Bronchial epithelial cell (primary cell): ENCODE measurements at regions not wholly inside any gene's neighbourhood (a gene's known extent, or its start where the extent isn't known, plus 50 kb on each side); places are given as distances from the start of the nearest gene placed in this dataset.

ENCODE experiments used
- DNase-seq: peaks from one replicate; pipeline ENCODE4 v3.0.0-alpha.2; 2010; ENCODE audit warnings: low read depth
- FAIRE-seq: peaks from 2 replicates; lab custom pipeline; 2011; peaks lifted over from hg19 to GRCh38; lab: Jason Lieb, UNC
- H3K27me3 ChIP-seq: 2 replicates; pipeline ENCODE4 v1.5.1; 2011; ENCODE audit warnings: low read length; ENCODE audit not compliant: control insufficient read depth, insufficient read depth
- H3K36me3 ChIP-seq: 2 replicates; pipeline ENCODE4 v1.5.1; 2011; ENCODE audit warnings: low read length; ENCODE audit not compliant: control insufficient read depth, insufficient read depth
- H3K4me3 ChIP-seq: 2 replicates; pipeline ENCODE4 v1.5.1; 2011; ENCODE audit warnings: mild to moderate bottlenecking, low read depth, low read length, control low read depth
- CTCF ChIP-seq: IDR thresholded peaks from 2 replicates; pipeline ENCODE4 v1.5.1; 2011; ENCODE audit warnings: mild to moderate bottlenecking, moderate library complexity, low read length, control low read depth, inconsistent platforms; ENCODE audit not compliant: insufficient read depth, severe bottlenecking

GRCh38 chr12:16415155-16415554 lies 67.7 kb downstream of the MGST1 start:
- DNase-seq, result no peak
- Histone ChIP-seq H3K36me3 (no peaks in the 10 kb centered on the region), H3K4me3 (no peak overlapping the region), H3K27me3 (no peaks in the 10 kb centered on the region)
- FAIRE-seq, result no peak
- TF ChIP-seq CTCF, result no peak

- no peak for TF ChIP-seq CTCF
Observed at GRCh38 chr12:16417058-16417457, 69.6 kb downstream of the MGST1 start.

GRCh38 chr12:16421806-16422205 lies 74.4 kb downstream of the MGST1 start:
- TF ChIP-seq CTCF, result no peak
- no peak for FAIRE-seq
- no peaks in the 10 kb centered on the region for H3K27me3 ChIP-seq
- H3K36me3 ChIP-seq, result no peaks in the 10 kb centered on the region
- no peak for DNase-seq
- H3K4me3 ChIP-seq, result no peak overlapping the region

More at GRCh38 chr12:16417058-16417457, 69.6 kb downstream of the MGST1 start:
- no peaks in the 10 kb centered on the region for H3K27me3 ChIP-seq
- DNase-seq (no peak), FAIRE-seq (no peak)
- H3K4me3 ChIP-seq, result no peak overlapping the region
- H3K36me3 ChIP-seq, result no peaks in the 10 kb centered on the region

- H3K4me3 ChIP-seq, result no peak overlapping the region
- H3K36me3 ChIP-seq, result no peaks in the 10 kb centered on the region
- no peaks in the 10 kb centered on the region for H3K27me3 ChIP-seq
- no peak for TF ChIP-seq CTCF
- FAIRE-seq (no peak), DNase-seq (no peak)
Observed at GRCh38 chr12:16424531-16424930, 77.1 kb downstream of the MGST1 start.

GRCh38 chr12:16435875-16436554 lies 88.6 kb downstream of the MGST1 start:
- Histone ChIP-seq H3K27me3 (no peaks in the 10 kb centered on the region), H3K4me3 (no peak overlapping the region), H3K36me3 (no peaks in the 10 kb centered on the region)
- TF ChIP-seq CTCF, result no peak
- FAIRE-seq (no peak), DNase-seq (peak; percentile 8)
